ENCODE measurements at regions not wholly inside any gene's neighbourhood (a gene's known extent, or its start where the extent isn't known, plus 50 kb on each side); places are given as distances from the start of the nearest gene placed in this dataset.

DNA sequence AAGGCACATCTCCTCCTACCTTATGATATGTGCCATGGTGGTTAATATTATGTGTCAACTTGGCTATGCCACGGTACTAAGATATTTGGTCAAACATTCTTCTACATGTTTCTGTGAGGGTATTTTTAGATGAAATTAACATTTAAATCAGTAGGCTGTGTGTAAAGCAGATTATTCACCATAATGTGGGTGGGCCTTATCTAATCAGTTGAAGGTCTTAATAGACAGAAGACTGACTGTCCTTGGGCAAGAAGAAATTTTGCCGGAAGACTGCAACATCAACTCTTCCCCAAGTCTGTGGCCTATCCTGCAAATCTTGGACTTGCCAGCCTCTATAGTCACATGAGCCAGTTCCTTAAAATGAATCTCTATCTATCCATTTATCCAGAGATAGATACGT, 380.1 kb upstream of the DDI1 start:
- POLR2A ChIA-PET = no interaction called here
- Mint-ChIP-seq H3K9me3 (ENCODE audit: insufficient read depth) (no peaks in the 10 kb centered on the region), H3K4me3 (no peak overlapping the region), H3K4me1 (ENCODE audit: low read depth) (no peaks in the 10 kb centered on the region), H3K27me3 (ENCODE audit: low read depth) (no peaks in the 10 kb centered on the region), H3K27ac (no peak overlapping the region), H3K36me3 (ENCODE audit: low read depth) (no peaks in the 10 kb centered on the region)
- ATAC-seq (no peak), DNase-seq (no peak)
- CTCF ChIA-PET = no interaction called here

DNA sequence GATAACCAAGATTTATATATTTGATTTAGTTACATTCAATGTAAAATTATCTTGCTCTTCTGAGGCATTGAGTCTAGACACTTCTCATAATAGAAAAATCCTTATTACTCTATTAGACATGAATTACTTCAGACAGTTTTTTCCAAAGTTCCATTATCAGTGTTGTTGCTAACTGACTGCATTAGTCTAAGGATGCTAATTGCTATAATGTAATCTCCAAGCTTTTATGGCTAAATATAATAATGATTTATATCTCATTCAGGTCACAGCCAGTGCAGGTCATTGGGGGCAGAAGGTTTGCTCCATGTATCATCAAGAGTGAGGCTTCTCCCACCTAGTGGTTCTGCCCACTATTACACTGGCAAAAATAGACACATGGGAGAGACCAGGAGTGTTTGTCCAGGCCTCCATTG, 377.2 kb upstream of the DDI1 start:
- CTCF ChIA-PET = no interaction called here
- H3K9me3 Mint-ChIP-seq (ENCODE audit: insufficient read depth) = no peaks in the 10 kb centered on the region
- DNase-seq (no peak), ATAC-seq (no peak)
- H3K36me3 Mint-ChIP-seq (ENCODE audit: low read depth) = no peaks in the 10 kb centered on the region
- no peak overlapping the region for H3K4me3 Mint-ChIP-seq
- POLR2A ChIA-PET = no interaction called here
- no peak overlapping the region for H3K27ac Mint-ChIP-seq
- H3K27me3 Mint-ChIP-seq (ENCODE audit: low read depth) = no peaks in the 10 kb centered on the region
- H3K4me1 Mint-ChIP-seq (ENCODE audit: low read depth) = no peaks in the 10 kb centered on the region

DNA sequence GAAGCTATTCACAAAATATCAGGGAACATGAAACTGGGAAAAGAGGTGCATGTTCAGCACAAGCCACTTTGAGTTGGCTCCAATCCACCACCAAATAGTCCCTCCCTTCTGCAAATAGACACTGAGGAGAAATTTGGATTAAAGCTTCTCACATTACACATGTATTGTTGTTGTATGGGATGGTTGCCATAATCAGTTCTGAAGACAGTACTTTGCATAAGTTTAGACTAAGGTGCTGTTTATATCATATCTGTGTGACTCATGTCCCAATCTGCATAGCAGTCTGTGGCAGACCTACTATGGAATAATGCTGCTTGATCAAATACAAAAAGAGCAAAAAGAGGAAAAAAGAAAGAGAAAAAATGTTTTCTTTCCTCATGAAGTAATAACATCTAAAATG, 376.7 kb upstream of the DDI1 start:
- Mint-ChIP-seq H3K27me3 (ENCODE audit: low read depth) (no peaks in the 10 kb centered on the region), H3K4me3 (no peak overlapping the region), H3K27ac (no peak overlapping the region), H3K4me1 (ENCODE audit: low read depth) (no peaks in the 10 kb centered on the region), H3K36me3 (ENCODE audit: low read depth) (no peaks in the 10 kb centered on the region), H3K9me3 (ENCODE audit: insufficient read depth) (no peaks in the 10 kb centered on the region)
- ChIA-PET POLR2A (no interaction called here), CTCF (no interaction called here)
- DNase-seq = no peak
- ATAC-seq = no peak

GRCh38 chr11:103661185-103661584, 375.3 kb upstream of the DDI1 start:
- POLR2A ChIA-PET = no interaction called here
- Mint-ChIP-seq H3K27ac (no peak overlapping the region), H3K27me3 (ENCODE audit: low read depth) (no peaks in the 10 kb centered on the region), H3K4me3 (no peak overlapping the region), H3K36me3 (ENCODE audit: low read depth) (no peaks in the 10 kb centered on the region), H3K4me1 (ENCODE audit: low read depth) (no peaks in the 10 kb centered on the region), H3K9me3 (ENCODE audit: insufficient read depth) (no peaks in the 10 kb centered on the region)
- CTCF ChIA-PET = no interaction called here
- ATAC-seq (no peak), DNase-seq (no peak)

DNA sequence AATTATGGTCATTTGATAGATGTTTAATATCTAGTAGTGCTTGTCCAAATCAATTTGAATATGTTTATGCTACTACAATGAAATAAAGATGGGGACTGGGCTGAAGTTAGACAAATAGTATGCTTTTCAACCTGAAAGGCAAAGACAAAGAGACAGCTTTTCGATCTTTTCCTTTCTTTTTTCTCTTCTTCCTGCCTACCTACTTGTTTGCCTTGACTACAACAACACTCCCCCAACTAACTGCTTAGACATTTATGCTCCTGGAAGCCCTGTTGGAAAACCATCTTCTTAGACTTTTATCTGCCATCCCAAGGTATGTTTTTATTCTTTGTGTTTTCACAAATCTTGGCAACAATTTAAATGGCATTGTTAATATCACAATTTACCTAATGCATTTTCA, 374.4 kb upstream of the DDI1 start:
- no peaks in the 10 kb centered on the region for H3K27me3 Mint-ChIP-seq (ENCODE audit: low read depth)
- POLR2A ChIA-PET = no interaction called here
- H3K27ac Mint-ChIP-seq = no peak overlapping the region
- DNase-seq (no peak), ATAC-seq (no peak)
- H3K9me3 Mint-ChIP-seq (ENCODE audit: insufficient read depth) = no peaks in the 10 kb centered on the region
- H3K4me1 Mint-ChIP-seq (ENCODE audit: low read depth) = no peaks in the 10 kb centered on the region
- no peak overlapping the region for H3K4me3 Mint-ChIP-seq
- CTCF ChIA-PET = interaction anchor here (1.5 kb wide), 1 partner anchor 20 kb away, joined by 4 read pairs; no protein-coding TSS in a partner anchor
- no peaks in the 10 kb centered on the region for H3K36me3 Mint-ChIP-seq (ENCODE audit: low read depth)

DNA sequence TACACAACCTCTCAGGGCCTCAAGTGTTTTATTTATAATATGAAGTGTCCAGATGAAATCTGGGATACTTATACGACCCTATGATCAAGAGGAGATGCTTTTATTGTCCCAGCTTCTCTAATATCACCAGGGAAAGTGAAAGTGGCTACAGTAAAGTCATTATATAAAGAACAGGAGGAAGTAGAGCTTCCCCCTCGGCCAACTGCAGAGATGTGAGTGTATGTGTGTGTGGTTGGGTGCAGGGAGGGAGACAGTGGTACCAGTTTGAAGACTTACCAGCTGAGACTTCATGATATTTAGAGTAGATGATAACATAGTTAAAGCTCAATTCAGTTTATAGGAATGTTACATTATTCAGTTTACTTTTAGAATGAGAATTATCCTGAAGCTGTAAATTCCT, 373.6 kb upstream of the DDI1 start:
- Mint-ChIP-seq H3K27ac (no peak overlapping the region), H3K36me3 (ENCODE audit: low read depth) (no peaks in the 10 kb centered on the region), H3K4me1 (ENCODE audit: low read depth) (no peaks in the 10 kb centered on the region), H3K4me3 (no peak overlapping the region), H3K27me3 (ENCODE audit: low read depth) (no peaks in the 10 kb centered on the region), H3K9me3 (ENCODE audit: insufficient read depth) (no peaks in the 10 kb centered on the region)
- POLR2A ChIA-PET = no interaction called here
- DNase-seq = no peak
- no peak for ATAC-seq
- CTCF ChIA-PET = interaction anchor here (1.5 kb wide), 1 partner anchor 19 kb away, joined by 4 read pairs; no protein-coding TSS in a partner anchor

DNA sequence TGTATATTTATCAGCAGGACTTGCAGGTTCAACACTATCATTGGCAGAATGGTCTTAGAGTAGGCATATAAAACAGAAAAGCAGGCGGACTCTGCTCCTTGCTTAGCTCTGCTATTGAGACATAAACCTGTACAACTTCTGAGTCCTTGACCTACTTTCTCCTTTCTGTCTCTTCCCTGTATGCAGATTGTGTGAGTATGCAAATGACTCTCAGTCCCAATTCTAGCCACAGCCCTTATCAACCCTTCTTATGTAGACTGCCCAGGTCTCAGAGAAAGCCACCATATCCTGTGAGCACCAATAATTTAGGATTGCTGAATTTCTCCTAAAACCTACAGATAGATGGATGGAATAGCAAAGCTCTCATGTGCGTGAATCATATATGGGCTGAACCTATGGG, 367.6 kb upstream of the DDI1 start:
- DNase-seq (no peak), ATAC-seq (no peak)
- H3K27ac Mint-ChIP-seq = no peak overlapping the region
- POLR2A ChIA-PET = no interaction called here
- no peaks in the 10 kb centered on the region for H3K36me3 Mint-ChIP-seq (ENCODE audit: low read depth)
- no peak overlapping the region for H3K4me3 Mint-ChIP-seq
- H3K9me3 Mint-ChIP-seq (ENCODE audit: insufficient read depth) = no peaks in the 10 kb centered on the region
- no peaks in the 10 kb centered on the region for H3K4me1 Mint-ChIP-seq (ENCODE audit: low read depth)
- no peaks in the 10 kb centered on the region for H3K27me3 Mint-ChIP-seq (ENCODE audit: low read depth)
- CTCF ChIA-PET = interaction anchor here (0.9 kb wide), 1 partner anchor 12 kb away, joined by 3 read pairs; no protein-coding TSS in a partner anchor

DNA sequence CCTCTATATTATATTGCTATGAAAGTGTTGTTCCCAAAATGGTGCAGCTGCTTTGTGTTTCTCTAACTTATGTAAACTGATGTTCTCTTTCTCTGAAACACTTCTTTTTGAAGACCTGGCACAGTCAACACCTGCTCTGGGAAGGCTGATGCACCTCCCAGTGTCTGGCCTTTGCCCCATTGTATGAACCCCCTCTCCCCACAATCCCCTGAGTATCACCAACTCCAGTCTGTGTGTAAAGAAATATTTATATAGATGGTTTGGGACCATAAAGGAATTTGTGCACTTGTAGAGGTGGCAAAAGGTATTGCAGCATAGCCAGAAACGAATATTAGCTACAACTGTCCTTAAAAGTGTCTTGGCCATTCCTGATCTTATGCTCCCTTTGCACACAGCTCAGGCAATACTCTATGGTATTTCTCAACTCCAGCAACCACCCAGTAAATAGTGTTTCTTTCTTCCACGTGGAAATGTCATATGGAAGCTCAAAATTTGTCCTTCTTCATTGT, 365.2 kb upstream of the DDI1 start:
- Mint-ChIP-seq H3K27ac (no peak overlapping the region), H3K36me3 (ENCODE audit: low read depth) (no peaks in the 10 kb centered on the region), H3K4me3 (no peak overlapping the region), H3K4me1 (ENCODE audit: low read depth) (no peaks in the 10 kb centered on the region), H3K27me3 (ENCODE audit: low read depth) (no peaks in the 10 kb centered on the region), H3K9me3 (ENCODE audit: insufficient read depth) (no peaks in the 10 kb centered on the region)
- ATAC-seq (no peak), DNase-seq (no peak)
- ChIA-PET CTCF (interaction anchor here (0.9 kb wide), 1 partner anchor 9 kb away, joined by 3 read pairs; no protein-coding TSS in a partner anchor), POLR2A (no interaction called here)

DNA sequence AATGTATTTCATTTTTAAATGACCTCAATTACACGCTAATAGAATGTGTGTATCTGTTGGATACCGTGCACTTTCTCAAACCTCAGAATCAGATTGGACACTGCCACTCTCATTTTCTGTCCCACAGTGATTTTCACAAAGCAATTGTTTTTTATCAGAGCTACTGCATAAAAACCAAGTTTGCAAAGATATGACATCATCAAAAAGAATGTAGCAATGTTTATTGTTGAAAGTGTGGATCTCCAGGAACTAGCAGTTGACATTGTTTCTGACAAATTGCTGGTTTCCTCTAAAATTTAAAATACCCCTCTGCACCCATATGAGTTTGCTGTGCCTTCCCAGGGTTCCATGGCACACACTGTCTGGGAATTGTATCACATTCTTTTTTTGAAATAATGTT, 362.7 kb upstream of the DDI1 start:
- Mint-ChIP-seq H3K9me3 (ENCODE audit: insufficient read depth) (no peaks in the 10 kb centered on the region), H3K27ac (no peak overlapping the region), H3K36me3 (ENCODE audit: low read depth) (no peaks in the 10 kb centered on the region), H3K4me1 (ENCODE audit: low read depth) (no peaks in the 10 kb centered on the region), H3K4me3 (no peak overlapping the region), H3K27me3 (ENCODE audit: low read depth) (no peaks in the 10 kb centered on the region)
- ATAC-seq (no peak), DNase-seq (no peak)
- POLR2A ChIA-PET = no interaction called here
- CTCF ChIA-PET = interaction anchor here (1.0 kb wide), 1 partner anchor 8 kb away, joined by 4 read pairs; no protein-coding TSS in a partner anchor

DNA sequence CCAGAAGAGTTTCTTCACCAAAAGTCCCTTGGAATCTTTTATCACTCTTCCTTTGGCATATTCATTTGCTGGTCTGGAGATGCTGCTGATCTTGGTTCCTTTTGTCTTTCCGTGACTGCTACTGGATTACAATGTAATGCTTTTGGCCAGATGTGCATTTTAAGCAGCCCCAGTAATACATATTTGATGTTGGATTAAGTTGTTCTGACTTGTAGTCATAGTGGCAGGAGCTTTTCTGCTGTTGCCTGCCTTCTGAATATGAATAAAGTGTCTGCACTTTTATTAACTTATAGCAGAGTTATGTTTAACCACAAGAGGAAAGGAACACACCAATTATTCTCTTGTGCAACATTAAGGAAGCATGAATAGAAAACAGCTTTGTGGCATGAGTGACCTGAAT, 360.0 kb upstream of the DDI1 start:
- CTCF ChIA-PET = no interaction called here
- H3K4me3 Mint-ChIP-seq = no peak overlapping the region

GRCh38 chr11:103680826-103681225, 355.6 kb upstream of the DDI1 start:
- ChIA-PET POLR2A (no interaction called here), CTCF (interaction anchor here (0.9 to 1.2 kb wide), 2 partner anchors 12 to 479 kb away, joined by 3 read pairs; no protein-coding TSS in a partner anchor)
- Mint-ChIP-seq H3K9me3 (ENCODE audit: insufficient read depth) (no peaks in the 10 kb centered on the region), H3K4me1 (ENCODE audit: low read depth) (no peaks in the 10 kb centered on the region), H3K27ac (no peak overlapping the region), H3K36me3 (ENCODE audit: low read depth) (no peaks in the 10 kb centered on the region), H3K27me3 (ENCODE audit: low read depth) (no peaks in the 10 kb centered on the region), H3K4me3 (no peak overlapping the region)
- ATAC-seq (no peak), DNase-seq (no peak)

More for the DNA sequence above, 360.0 kb upstream of the DDI1 start:
- DNase-seq (no peak), ATAC-seq (no peak)
- H3K4me1 Mint-ChIP-seq (ENCODE audit: low read depth) = no peaks in the 10 kb centered on the region
- no peaks in the 10 kb centered on the region for H3K36me3 Mint-ChIP-seq (ENCODE audit: low read depth)
- POLR2A ChIA-PET = no interaction called here
- no peak overlapping the region for H3K27ac Mint-ChIP-seq
- no peaks in the 10 kb centered on the region for H3K27me3 Mint-ChIP-seq (ENCODE audit: low read depth)
- no peaks in the 10 kb centered on the region for H3K9me3 Mint-ChIP-seq (ENCODE audit: insufficient read depth)

DNA sequence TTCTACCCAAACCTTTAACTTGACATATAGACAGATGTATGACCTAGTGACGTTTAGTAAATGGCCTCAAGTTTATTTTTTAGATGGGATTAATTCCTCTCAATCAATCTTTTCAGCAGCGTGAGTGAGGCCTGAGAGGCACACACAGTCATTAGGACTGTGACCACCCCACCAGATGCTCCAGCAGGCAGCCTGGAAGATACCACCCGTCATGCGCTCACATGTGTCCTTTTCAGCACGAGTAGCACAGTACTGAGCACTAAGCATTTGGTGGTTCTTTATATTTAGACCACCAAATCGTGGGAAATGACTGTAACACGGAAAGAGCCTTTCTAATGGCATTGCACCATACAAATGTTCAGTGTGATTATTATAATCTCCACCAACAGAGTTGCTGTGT, 354.6 kb upstream of the DDI1 start:
- ATAC-seq (no peak), DNase-seq (no peak)
- Mint-ChIP-seq H3K4me3 (no peak overlapping the region), H3K4me1 (ENCODE audit: low read depth) (no peaks in the 10 kb centered on the region), H3K27ac (no peak overlapping the region), H3K36me3 (ENCODE audit: low read depth) (no peaks in the 10 kb centered on the region), H3K9me3 (ENCODE audit: insufficient read depth) (no peaks in the 10 kb centered on the region), H3K27me3 (ENCODE audit: low read depth) (no peaks in the 10 kb centered on the region)
- POLR2A ChIA-PET = no interaction called here
- CTCF ChIA-PET = interaction anchor here (0.6 to 1.3 kb wide), 9 partner anchors 8 to 400 kb away, joined by 3 to 6 read pairs (median 3); no protein-coding TSS in a partner anchor

Data from activated CD8-positive, alpha-beta T cell treated with anti-CD3 and anti-CD28 coated beads, Interleukin-2, amount 10 ng/mL, durations not matched to agents 7 days and 5 days (primary cell).